AG09309 (cell line): ENCODE measurements at regions not wholly inside any gene's neighbourhood (a gene's known extent, or its start where the extent isn't known, plus 50 kb on each side); places are given as distances from the start of the nearest gene placed in this dataset.

ENCODE experiments used
- DNase-seq: peaks from one replicate; pipeline ENCODE4 v3.0.0-alpha.2; 2010; ENCODE audit warnings: low read depth
- H3K4me3 ChIP-seq: 2 replicates; pipeline ENCODE4 v1.5.1; 2011; ENCODE audit warnings: mild to moderate bottlenecking, low read depth, low read length, moderate library complexity; ENCODE audit not compliant: control insufficient read depth
- CTCF ChIP-seq: IDR thresholded peaks from 2 replicates; pipeline ENCODE4 v1.5.1; 2011; ENCODE audit warnings: mild to moderate bottlenecking, low read depth, low read length, inconsistent platforms; ENCODE audit not compliant: insufficient read depth, control insufficient read depth; ENCODE audit errors: missing control alignments

- H3K4me3 ChIP-seq, result no peak overlapping the region
- DNase-seq, result no peak
- no peak for TF ChIP-seq CTCF
Observed at GRCh38 chr11:122193457-122193856, 77.4 kb upstream of the BLID start.

- H3K4me3 ChIP-seq, result no peak overlapping the region
- TF ChIP-seq CTCF, result no peak
- DNase-seq, result peak; percentile 34
Observed at GRCh38 chr11:122192634-122193255, 76.7 kb upstream of the BLID start.

DNA sequence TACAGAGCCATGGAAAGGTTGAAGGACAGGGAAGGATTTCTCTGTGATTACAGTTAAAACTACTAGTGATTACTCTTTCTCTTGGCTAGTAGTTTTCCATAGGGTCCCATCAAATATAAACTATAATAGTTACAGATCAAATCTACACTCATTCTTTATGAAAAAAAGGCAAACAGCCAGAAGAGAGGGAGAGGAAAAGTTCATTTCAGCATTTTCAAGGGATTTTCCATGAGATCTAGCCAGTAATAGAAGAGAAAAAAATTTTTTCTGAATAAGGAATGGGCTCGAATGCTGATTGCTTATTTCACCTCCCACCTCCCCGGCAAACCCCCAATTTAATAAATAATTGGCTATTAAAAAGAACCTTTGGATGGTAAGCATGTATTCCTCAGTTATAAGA, 74.8 kb upstream of the BLID start:
- TF ChIP-seq CTCF, result no peak
- no peak for DNase-seq
- no peak overlapping the region for H3K4me3 ChIP-seq

DNA sequence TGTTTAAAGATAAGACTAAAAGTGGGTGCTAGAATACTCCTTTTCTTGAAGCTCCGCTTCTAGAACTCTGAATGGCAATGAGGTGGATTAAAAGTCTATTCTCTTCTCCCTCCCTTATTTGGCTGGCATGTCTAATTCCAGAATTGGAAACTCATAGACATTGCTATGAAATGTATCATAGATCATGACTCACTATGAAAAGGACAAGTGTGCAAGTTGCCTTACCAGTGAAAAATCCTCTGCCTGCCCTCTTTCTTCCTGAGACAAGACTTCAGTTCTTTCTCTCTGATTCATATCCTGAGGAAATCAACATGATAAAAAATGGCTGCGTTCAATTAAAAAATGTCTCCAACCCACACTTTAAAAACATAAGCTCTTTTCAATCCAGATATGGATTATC, 73.2 kb upstream of the BLID start:
- peak; percentile 95 for DNase-seq
- H3K4me3 ChIP-seq, result no peak overlapping the region
- TF ChIP-seq CTCF, result no peak

- no peak for TF ChIP-seq CTCF
- no peak overlapping the region for H3K4me3 ChIP-seq
- no peak for DNase-seq
Observed at GRCh38 chr11:122187373-122188165, 71.6 kb upstream of the BLID start.

- TF ChIP-seq CTCF, result no peak
- DNase-seq, result peak; percentile 99
- no peak overlapping the region for H3K4me3 ChIP-seq
Observed at GRCh38 chr11:122186439-122187080, 70.5 kb upstream of the BLID start.
